HEK293 (cell line): ENCODE measurements at regions not wholly inside any gene's neighbourhood (a gene's known extent, or its start where the extent isn't known, plus 50 kb on each side); places are given as distances from the start of the nearest gene placed in this dataset.

ENCODE experiments used
- CTCF ChIA-PET: fragments of 350-600 bp; formaldehyde crosslinking; extraction: SDS; loops from one replicate; lab custom pipeline; 2021; ENCODE audit warnings: antibody characterized with exemption; lab: Yijun Ruan, JAX
- POLR2A ChIA-PET: fragments of 300-600 bp; formaldehyde crosslinking; extraction: SDS; loops from one replicate; lab custom pipeline; 2020; ENCODE audit warnings: antibody characterized with exemption, inconsistent platforms; lab: Yijun Ruan, JAX
- H3K27ac ChIP-seq: fragments of 200-500 bp; sonication (Bioruptor generic); 2 replicates; pipeline ENCODE4 v1.5.1; 2014; ENCODE audit warnings: low read depth, low read length, control low read depth, inconsistent platforms; ENCODE audit errors: extremely low read depth
- H3K36me3 ChIP-seq, 2 experiments: fragments of 200-500 bp in 1 of 2; sonication (Bioruptor generic) in 1 of 2; 1 replicate in 1 of 2; 2 replicates in 1 of 2; pipeline ENCODE4 v1.5.1; 2014 to 2017; ENCODE audit warnings: inconsistent platforms in 2 of 2, low read length in 2 of 2; ENCODE audit not compliant: control insufficient read depth in 2 of 2, insufficient read depth in 1 of 2
- H3K4me1 ChIP-seq: fragments of 200-500 bp; sonication (Bioruptor generic); 2 replicates; pipeline ENCODE4 v1.5.1; 2014; ENCODE audit warnings: mild to moderate bottlenecking, low read length, inconsistent platforms; ENCODE audit not compliant: control insufficient read depth, insufficient read depth
- H3K4me3 ChIP-seq: 2 replicates; pipeline ENCODE4 v1.5.1; 2011; ENCODE audit warnings: low read depth, mild to moderate bottlenecking, control low read depth, low read length, moderate library complexity
- H3K9me3 ChIP-seq: fragments of 200-500 bp; sonication (Bioruptor generic); 2 replicates; pipeline ENCODE4 v1.5.1; 2014; ENCODE audit warnings: low read depth, low read length, inconsistent platforms; ENCODE audit not compliant: control insufficient read depth, insufficient read depth
- CTCF ChIP-seq: fragments of 450-650 bp; formaldehyde crosslinking; IDR thresholded peaks from 2 replicates; pipeline ENCODE4 v1.5.1; 2016; ENCODE audit warnings: missing biosample characterization, missing genetic modification characterization
- GLIS1 ChIP-seq: fragments of 450-650 bp; formaldehyde crosslinking; IDR thresholded peaks from 2 replicates; pipeline ENCODE4 v1.5.1; 2016; ENCODE audit warnings: missing biosample characterization, missing genetic modification characterization
- SP7 ChIP-seq: fragments of 450-650 bp; formaldehyde crosslinking; IDR thresholded peaks from 2 replicates; pipeline ENCODE4 v1.5.1; 2016; ENCODE audit warnings: missing biosample characterization, missing genetic modification characterization
- WT1 ChIP-seq: fragments of 450-650 bp; formaldehyde crosslinking; IDR thresholded peaks from 2 replicates; pipeline ENCODE4 v1.5.1; 2016; ENCODE audit warnings: missing biosample characterization, missing genetic modification characterization
- ZBTB1 ChIP-seq: fragments of 450-650 bp; formaldehyde crosslinking; IDR thresholded peaks from 2 replicates; pipeline ENCODE4 v1.5.1; 2016; ENCODE audit warnings: missing biosample characterization, missing genetic modification characterization
- ZBTB17 ChIP-seq: fragments of 450-650 bp; formaldehyde crosslinking; IDR thresholded peaks from 2 replicates; pipeline ENCODE4 v1.5.1; 2016; ENCODE audit warnings: missing biosample characterization, missing genetic modification characterization
- ZEB2 ChIP-seq: fragments of 450-650 bp; formaldehyde crosslinking; IDR thresholded peaks from 2 replicates; pipeline ENCODE4 v1.5.1; 2016; ENCODE audit warnings: missing biosample characterization, missing genetic modification characterization
- ZIC2 ChIP-seq: fragments of 450-650 bp; formaldehyde crosslinking; IDR thresholded peaks from 2 replicates; pipeline ENCODE4 v1.5.1; 2016; ENCODE audit warnings: missing biosample characterization, missing genetic modification characterization
- ZNF174 ChIP-seq: fragments of 450-650 bp; formaldehyde crosslinking; IDR thresholded peaks from 2 replicates; pipeline ENCODE4 v1.5.0; 2017; ENCODE audit warnings: missing biosample characterization, mild to moderate bottlenecking, missing genetic modification characterization
- ZNF221 ChIP-seq: fragments of 450-650 bp; formaldehyde crosslinking; IDR thresholded peaks from 2 replicates; pipeline ENCODE4 v1.5.1; 2017; ENCODE audit warnings: missing biosample characterization, missing genetic modification characterization, borderline replicate concordance
- ZNF266 ChIP-seq: fragments of 450-650 bp; formaldehyde crosslinking; IDR thresholded peaks from 2 replicates; pipeline ENCODE4 v1.5.1; 2016; ENCODE audit warnings: missing biosample characterization, missing genetic modification characterization, low read depth
- ZNF311 ChIP-seq: fragments of 450-650 bp; formaldehyde crosslinking; IDR thresholded peaks from 2 replicates; pipeline ENCODE4 v1.5.1; 2017; ENCODE audit warnings: missing biosample characterization, missing genetic modification characterization, borderline replicate concordance
- ZNF37A ChIP-seq: fragments of 450-650 bp; IDR thresholded peaks from 2 replicates; pipeline ENCODE4 v1.5.1; 2018; ENCODE audit warnings: missing biosample characterization, missing genetic modification characterization
- ZNF544 ChIP-seq: fragments of 450-650 bp; formaldehyde crosslinking; IDR thresholded peaks from 2 replicates; pipeline ENCODE4 v1.5.0; 2017; ENCODE audit warnings: missing biosample characterization, missing genetic modification characterization
- ZNF558 ChIP-seq: fragments of 450-650 bp; formaldehyde crosslinking; IDR thresholded peaks from 2 replicates; pipeline ENCODE4 v1.5.1; 2016; ENCODE audit warnings: missing biosample characterization, missing genetic modification characterization
- ZNF560 ChIP-seq: fragments of 450-650 bp; formaldehyde crosslinking; IDR thresholded peaks from 2 replicates; pipeline ENCODE4 v1.5.1; 2017; ENCODE audit warnings: missing biosample characterization, missing genetic modification characterization, borderline replicate concordance
- ZNF610 ChIP-seq: fragments of 450-650 bp; formaldehyde crosslinking; IDR thresholded peaks from 2 replicates; pipeline ENCODE4 v1.5.1; 2016; ENCODE audit warnings: missing biosample characterization, missing genetic modification characterization, borderline replicate concordance
- ZNF623 ChIP-seq: fragments of 450-650 bp; formaldehyde crosslinking; IDR thresholded peaks from 2 replicates; pipeline ENCODE4 v1.5.1; 2016; ENCODE audit warnings: missing biosample characterization, missing genetic modification characterization
- ZNF629 ChIP-seq: fragments of 450-650 bp; formaldehyde crosslinking; IDR thresholded peaks from 2 replicates; pipeline ENCODE4 v1.5.1; 2017; ENCODE audit warnings: missing biosample characterization, missing genetic modification characterization
- ZNF707 ChIP-seq: fragments of 450-650 bp; formaldehyde crosslinking; IDR thresholded peaks from 2 replicates; pipeline ENCODE4 v1.5.1; 2016; ENCODE audit warnings: missing biosample characterization, missing genetic modification characterization
- ZNF776 ChIP-seq: fragments of 450-650 bp; formaldehyde crosslinking; IDR thresholded peaks from 2 replicates; pipeline ENCODE4 v1.5.0; 2017; ENCODE audit warnings: missing biosample characterization, missing genetic modification characterization, borderline replicate concordance
- ZNF791 ChIP-seq: fragments of 450-650 bp; formaldehyde crosslinking; IDR thresholded peaks from 2 replicates; pipeline ENCODE4 v1.5.1; 2016; ENCODE audit warnings: missing biosample characterization, missing genetic modification characterization
- ZSCAN18 ChIP-seq: fragments of 450-650 bp; formaldehyde crosslinking; IDR thresholded peaks from 2 replicates; pipeline ENCODE4 v1.5.1; 2016; ENCODE audit warnings: missing biosample characterization, missing genetic modification characterization
- ZSCAN5A ChIP-seq: fragments of 450-650 bp; formaldehyde crosslinking; IDR thresholded peaks from 2 replicates; pipeline ENCODE4 v1.5.1; 2016; ENCODE audit warnings: missing biosample characterization, missing genetic modification characterization
- TF ChIP-seq, protein P1 (sequence below): fragments of 450-650 bp; IDR thresholded peaks from 2 replicates; pipeline ENCODE4 v1.5.1; 2018; ENCODE audit warnings: missing biosample characterization, missing genetic modification characterization
- TF ChIP-seq, protein P2 (sequence below): fragments of 450-650 bp; formaldehyde crosslinking; IDR thresholded peaks from 2 replicates; pipeline ENCODE4 v1.5.1; 2016; ENCODE audit warnings: missing biosample characterization, missing genetic modification characterization, low read depth
- TF ChIP-seq, protein P3 (sequence below): fragments of 450-650 bp; formaldehyde crosslinking; IDR thresholded peaks from 2 replicates; pipeline ENCODE4 v1.5.1; 2016; ENCODE audit warnings: missing biosample characterization, missing genetic modification characterization

GRCh38 chr4:29199485-29199884 lies 1520.7 kb upstream of the PCDH7 start:
- POLR2A ChIA-PET: no interaction called here

DNA sequence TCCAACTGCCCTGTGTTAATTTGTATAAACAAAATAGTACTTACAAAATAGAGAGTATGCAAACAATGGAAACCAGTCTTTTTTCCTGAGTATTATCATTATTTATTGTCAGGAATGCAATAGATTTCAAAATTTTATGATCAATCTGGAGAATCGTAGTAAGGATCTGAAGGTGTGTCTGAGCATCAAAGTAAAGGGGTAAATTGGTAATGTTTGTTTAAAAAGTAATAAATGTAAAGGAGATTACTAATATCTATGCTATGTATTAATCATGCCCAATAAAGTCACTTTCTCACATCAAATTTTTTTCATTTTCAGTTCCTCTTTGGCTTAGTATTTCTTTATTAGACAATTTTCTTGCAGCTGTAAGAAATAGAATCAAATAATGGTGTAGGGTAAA lies 1507.1 kb upstream of the PCDH7 start:
- Histone ChIP-seq H3K4me3 (no peak overlapping the region), H3K36me3 (no peaks in the 10 kb centered on the region), H3K27ac (no peak overlapping the region), H3K9me3 (no peaks in the 10 kb centered on the region), H3K4me1 (no peaks in the 10 kb centered on the region)
- POLR2A ChIA-PET: no interaction called here
- CTCF ChIA-PET: no interaction called here
- no peak for TF ChIP-seq ZNF623 (tag by site-specific recombination)
- no peak for TF ChIP-seq ZNF560 (tag by site-specific recombination)
- no peak for TF ChIP-seq ZSCAN18
- no peak for TF ChIP-seq ZBTB1 (tag by site-specific recombination)
- no peak for TF ChIP-seq ZNF174
- no peak for TF ChIP-seq SP7 (tag by site-specific recombination)
- TF ChIP-seq WT1: no peak
- TF ChIP-seq ZNF707 (tag by site-specific recombination): no peak
- TF ChIP-seq ZNF37A (tag by site-specific recombination): no peak
- TF ChIP-seq ZNF221: no peak
- TF ChIP-seq, protein P1, sequence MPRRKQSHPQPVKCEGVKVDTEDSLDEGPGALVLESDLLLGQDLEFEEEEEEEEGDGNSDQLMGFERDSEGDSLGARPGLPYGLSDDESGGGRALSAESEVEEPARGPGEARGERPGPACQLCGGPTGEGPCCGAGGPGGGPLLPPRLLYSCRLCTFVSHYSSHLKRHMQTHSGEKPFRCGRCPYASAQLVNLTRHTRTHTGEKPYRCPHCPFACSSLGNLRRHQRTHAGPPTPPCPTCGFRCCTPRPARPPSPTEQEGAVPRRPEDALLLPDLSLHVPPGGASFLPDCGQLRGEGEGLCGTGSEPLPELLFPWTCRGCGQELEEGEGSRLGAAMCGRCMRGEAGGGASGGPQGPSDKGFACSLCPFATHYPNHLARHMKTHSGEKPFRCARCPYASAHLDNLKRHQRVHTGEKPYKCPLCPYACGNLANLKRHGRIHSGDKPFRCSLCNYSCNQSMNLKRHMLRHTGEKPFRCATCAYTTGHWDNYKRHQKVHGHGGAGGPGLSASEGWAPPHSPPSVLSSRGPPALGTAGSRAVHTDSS (tag by site-specific recombination): no peak
- no peak for TF ChIP-seq ZNF610 (tag by site-specific recombination)
- TF ChIP-seq GLIS1: no peak
- TF ChIP-seq ZNF544 (tag by site-specific recombination): no peak
- no peak for TF ChIP-seq ZIC2 (tag by site-specific recombination)
- no peak for TF ChIP-seq ZNF629 (tag by site-specific recombination)

More at GRCh38 chr4:29199485-29199884, 1520.7 kb upstream of the PCDH7 start:
- TF ChIP-seq CTCF (tag by site-specific recombination) (no peak), ZBTB17 (tag by site-specific recombination) (no peak), ZEB2 (no peak), ZNF558 (tag by site-specific recombination) (no peak), ZNF266 (tag by site-specific recombination) (no peak), ZNF776 (tag by site-specific recombination) (no peak), ZNF791 (tag by site-specific recombination) (no peak), ZNF311 (tag by site-specific recombination) (no peak), ZNF623 (tag by site-specific recombination) (no peak), ZSCAN5A (tag by site-specific recombination) (no peak)
- TF ChIP-seq, protein P2, sequence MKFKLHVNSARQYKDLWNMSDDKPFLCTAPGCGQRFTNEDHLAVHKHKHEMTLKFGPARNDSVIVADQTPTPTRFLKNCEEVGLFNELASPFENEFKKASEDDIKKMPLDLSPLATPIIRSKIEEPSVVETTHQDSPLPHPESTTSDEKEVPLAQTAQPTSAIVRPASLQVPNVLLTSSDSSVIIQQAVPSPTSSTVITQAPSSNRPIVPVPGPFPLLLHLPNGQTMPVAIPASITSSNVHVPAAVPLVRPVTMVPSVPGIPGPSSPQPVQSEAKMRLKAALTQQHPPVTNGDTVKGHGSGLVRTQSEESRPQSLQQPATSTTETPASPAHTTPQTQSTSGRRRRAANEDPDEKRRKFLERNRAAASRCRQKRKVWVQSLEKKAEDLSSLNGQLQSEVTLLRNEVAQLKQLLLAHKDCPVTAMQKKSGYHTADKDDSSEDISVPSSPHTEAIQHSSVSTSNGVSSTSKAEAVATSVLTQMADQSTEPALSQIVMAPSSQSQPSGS (tag by site-specific recombination): no peak
- TF ChIP-seq, protein P3, sequence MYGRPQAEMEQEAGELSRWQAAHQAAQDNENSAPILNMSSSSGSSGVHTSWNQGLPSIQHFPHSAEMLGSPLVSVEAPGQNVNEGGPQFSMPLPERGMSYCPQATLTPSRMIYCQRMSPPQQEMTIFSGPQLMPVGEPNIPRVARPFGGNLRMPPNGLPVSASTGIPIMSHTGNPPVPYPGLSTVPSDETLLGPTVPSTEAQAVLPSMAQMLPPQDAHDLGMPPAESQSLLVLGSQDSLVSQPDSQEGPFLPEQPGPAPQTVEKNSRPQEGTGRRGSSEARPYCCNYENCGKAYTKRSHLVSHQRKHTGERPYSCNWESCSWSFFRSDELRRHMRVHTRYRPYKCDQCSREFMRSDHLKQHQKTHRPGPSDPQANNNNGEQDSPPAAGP (tag by site-specific recombination): no peak
- H3K4me1 ChIP-seq: no peaks in the 10 kb centered on the region
- no peaks in the 10 kb centered on the region for H3K9me3 ChIP-seq
- CTCF ChIA-PET: no interaction called here
- no peak overlapping the region for H3K4me3 ChIP-seq
- no peaks in the 10 kb centered on the region for H3K36me3 ChIP-seq
- no peak overlapping the region for H3K27ac ChIP-seq
